ENCODE measurements at regions not wholly inside any gene's neighbourhood (a gene's known extent, or its start where the extent isn't known, plus 50 kb on each side); places are given as distances from the start of the nearest gene placed in this dataset.

DNA sequence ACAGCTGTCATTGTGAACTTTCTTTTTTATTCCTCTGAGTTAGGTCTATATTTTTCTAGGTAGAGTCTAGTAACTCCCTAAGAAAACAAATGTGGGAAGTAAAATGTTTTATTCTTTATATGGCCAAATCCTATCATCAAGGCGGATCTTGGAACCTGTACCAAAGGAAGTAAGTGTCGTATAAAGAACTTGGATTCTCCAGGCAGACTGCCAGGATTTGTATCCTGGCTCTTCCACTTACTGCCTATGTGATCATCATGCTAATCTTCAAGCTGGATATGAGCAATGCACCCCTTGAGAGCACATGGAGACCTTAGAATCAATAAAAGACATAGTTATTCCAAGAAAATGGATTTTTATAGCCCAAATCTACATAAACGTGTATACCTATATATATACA, 286.5 kb downstream of the PCDH17 start:
- DNase-seq: no peak

DNA sequence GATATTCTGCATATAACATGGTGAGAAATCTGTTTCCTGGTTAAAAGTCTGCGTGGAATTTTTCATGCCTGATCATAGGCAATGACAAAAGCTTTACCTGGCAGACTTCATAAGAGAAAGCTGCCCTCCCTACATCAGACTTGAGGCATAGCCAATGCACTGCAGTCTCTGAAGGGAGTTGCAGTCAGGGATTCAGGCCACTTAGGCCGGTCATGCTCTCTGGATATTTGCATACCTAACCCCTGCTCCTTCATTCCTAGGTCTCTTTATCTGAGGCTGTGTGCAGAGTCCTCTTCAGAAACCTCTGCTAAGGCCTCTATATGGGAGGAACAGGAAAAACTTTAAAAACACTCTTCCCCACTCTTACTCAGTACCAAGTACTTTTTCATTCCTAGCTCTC, 287.4 kb downstream of the PCDH17 start:
- no peak for DNase-seq

GRCh38 chr13:57925250-57925649, 293.7 kb downstream of the PCDH17 start:
- DNase-seq: no peak

- DNase-seq: no peak
These were observed 294.2 kb downstream of the PCDH17 start for GRCh38 chr13:57925751-57926150.

DNA sequence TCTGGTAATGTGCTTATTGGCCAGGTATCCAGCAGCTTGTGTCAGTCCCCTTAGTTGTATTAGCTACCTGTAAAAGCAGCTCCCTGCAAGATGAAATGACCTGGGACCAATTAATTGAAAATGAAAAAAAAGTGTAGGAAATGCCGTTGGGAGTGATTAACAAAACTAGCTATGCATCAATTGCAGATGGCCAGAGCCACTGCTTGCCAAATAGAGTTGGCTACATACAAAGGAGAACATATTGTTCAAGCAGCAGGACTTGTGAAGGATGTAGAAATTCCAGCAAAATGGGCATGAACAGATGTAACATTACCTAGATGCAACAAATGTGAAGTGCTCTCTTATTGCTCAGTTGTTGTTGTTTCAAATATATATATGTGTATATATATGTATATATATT, 300.5 kb downstream of the PCDH17 start:
- no peak for DNase-seq

DNA sequence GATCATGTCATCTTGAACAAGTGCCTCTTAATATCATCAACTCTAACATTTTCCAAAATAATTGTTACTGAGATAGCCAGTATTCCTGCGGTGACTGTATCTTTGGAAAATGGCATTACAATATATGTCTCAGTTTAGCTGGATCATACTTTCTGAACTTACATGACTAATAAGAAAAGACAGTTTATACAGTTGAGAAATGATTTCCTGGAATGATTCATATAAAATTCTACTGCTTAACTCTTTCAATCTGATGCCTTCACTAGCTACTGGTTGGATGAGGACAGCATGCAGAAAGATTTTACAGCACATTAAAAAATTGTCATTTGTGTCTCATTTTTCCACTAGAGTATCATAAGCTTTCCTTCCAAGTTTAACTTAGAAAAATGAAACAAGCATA, 302.1 kb downstream of the PCDH17 start:
- DNase-seq: no peak

DNA sequence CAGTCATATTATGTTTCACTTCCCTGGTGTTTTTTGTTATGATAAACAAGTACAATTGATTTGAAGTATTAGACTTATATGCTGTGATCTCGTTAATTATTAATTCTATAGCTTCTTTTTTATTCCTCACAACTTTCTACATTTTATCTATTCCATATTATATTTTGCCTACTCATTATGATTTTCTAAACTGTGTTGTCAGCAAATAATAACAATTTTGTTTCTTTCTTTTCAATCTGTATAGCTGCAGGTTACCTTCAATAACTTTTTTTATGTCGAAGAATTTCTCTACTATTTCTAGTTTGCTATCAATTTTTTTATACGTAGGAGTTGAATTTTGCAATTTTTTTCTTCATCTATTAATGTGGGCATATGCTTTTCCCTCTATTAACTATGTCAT, 304.4 kb downstream of the PCDH17 start:
- no peak for DNase-seq

GRCh38 chr13:57946361-57946760, 314.8 kb downstream of the PCDH17 start:
- DNase-seq: no peak

GRCh38 chr13:57948884-57949283, 317.3 kb downstream of the PCDH17 start:
- no peak for DNase-seq

- no peak for DNase-seq
These were observed 338.4 kb downstream of the PCDH17 start for GRCh38 chr13:57969951-57970350.

DNA sequence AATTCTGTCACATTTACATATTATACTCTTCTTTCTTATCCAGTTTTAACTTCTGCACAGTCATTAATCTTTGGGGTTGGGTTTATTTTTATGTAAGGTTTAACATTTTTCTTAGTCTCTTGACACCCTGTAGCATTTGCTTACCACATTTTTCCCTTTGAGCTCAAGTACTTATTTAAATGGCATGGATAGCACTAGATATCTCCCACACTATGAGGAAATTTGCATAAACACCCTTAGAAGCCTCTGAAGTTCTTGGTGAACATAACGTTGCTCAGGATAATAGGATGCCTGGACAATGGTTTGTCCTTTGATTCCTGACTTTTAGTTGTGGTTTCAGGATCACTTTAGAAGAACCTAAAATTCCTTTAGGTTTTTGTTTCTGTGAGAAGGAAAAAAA, 338.9 kb downstream of the PCDH17 start:
- no peak for DNase-seq

DNA sequence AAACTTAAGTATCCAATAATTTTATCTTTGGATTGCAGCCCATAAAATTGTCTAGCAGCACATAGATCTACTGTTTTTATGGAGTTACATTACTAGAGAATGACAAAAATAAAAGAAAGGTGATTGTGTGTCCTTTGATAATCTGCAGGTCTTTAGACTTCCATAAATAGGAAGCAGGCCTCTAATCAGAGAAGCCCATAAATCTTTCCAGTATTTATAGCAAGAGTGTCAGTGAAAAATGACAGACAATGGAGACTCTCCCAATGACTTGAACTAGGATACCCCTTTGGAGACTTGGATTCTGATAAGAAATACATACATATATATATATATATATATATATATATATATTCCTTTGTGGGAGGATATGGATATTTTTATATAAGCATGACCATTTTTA, 351.2 kb downstream of the PCDH17 start:
- no peak for DNase-seq

DNA sequence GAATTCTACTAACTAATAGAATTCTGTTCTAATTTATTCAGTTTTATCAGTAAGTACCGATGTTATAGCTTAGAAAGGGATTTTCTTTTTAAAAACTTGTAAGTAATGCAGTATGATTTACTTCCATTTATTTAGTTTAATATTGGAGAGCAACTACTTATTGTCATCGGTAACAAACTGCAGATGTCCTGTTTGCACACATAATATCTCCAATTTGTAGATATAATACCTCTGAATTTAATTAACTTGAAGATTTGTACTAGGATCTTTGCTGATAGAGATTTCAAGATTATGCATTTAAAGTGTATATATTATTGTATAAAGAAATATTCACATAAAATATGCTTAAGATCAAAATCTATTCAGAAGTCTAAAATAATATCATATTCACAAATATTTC, 356.7 kb downstream of the PCDH17 start:
- DNase-seq: no peak

DNA sequence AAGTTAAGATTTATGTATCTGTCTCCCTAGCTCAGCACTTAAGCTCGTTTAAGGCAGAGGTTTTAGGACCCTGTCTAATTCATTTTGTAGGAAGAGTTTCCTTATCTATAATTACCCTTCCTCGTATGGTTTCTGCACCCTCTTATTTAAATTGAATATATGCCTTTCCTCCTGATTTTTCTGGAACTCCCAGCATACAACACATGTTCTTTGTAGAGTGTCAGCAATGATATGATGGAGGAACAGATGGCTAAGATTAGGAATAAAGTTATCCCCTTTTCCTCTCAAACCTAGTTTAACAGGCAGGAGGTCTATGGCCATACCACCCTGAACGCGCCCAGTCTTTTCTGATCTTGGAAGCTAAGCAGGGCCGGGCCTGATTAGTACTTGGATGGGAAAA, 359.5 kb downstream of the PCDH17 start:
- no peak for DNase-seq

- no peak for DNase-seq
These were observed 360.9 kb downstream of the PCDH17 start for GRCh38 chr13:57992416-57992815.

DNA sequence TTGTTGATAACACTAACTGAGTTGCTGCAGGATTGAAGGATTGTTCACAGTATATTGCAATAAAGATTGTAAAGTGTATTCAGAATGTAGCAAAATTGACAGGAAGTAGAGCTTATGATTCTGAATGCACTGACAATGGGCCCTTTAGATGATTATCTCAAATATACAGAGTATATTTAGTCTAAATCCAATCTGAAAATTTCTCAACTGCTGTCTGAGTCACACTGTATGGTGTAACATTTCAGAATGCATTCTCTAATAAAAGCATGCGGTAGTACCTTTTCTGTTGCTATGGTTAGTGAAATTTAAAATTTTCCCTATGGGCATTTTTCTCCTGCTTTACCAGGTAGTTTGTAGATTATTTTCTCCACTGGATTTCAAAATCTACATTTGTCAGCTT, 365.2 kb downstream of the PCDH17 start:
- no peak for DNase-seq

DNA sequence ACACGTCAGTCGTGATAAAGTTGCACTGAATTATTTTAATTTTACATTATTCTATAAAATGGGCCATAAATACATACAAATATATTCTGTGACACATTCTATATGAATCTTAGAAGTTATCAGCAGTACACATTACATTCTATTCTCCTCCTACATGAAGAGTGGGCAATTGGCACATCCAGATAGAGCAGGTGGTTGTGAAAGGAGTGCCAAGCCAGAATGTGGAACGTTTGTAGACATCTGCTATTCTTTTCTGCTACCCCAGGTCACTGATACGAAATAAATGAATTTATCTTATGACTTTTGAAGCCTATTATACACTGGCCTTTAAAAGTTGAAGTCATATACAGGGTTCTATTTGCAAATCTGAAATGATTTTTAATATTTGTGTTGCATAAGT, 373.2 kb downstream of the PCDH17 start:
- no peak for DNase-seq

GRCh38 chr13:58018020-58018419, 386.5 kb downstream of the PCDH17 start:
- no peak for DNase-seq

DNA sequence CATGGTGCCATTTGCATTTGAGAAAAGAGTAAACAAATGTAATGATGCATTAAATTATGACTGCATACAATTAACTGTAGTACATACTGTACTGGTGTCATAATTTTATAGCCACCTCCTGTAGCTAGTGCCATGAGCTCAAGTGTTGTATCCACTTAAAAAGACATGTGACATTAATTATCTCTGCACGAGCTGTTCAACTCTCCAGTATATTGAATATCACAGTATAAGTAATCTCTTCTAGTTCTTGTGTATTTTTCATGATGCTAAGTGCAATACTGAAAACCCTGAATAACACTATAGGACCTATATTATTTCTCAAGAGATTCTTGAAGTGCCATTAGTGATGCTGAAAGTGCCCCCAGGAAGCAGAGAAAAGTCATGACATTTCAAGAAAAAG, 387.3 kb downstream of the PCDH17 start:
- DNase-seq: no peak

- no peak for DNase-seq
These were observed 392.6 kb downstream of the PCDH17 start for GRCh38 chr13:58024103-58024502.

- no peak for DNase-seq
These were observed 394.3 kb downstream of the PCDH17 start for GRCh38 chr13:58025821-58026220.

GRCh38 chr13:58032676-58033460, 401.3 kb downstream of the PCDH17 start:
- DNase-seq: no peak

DNA sequence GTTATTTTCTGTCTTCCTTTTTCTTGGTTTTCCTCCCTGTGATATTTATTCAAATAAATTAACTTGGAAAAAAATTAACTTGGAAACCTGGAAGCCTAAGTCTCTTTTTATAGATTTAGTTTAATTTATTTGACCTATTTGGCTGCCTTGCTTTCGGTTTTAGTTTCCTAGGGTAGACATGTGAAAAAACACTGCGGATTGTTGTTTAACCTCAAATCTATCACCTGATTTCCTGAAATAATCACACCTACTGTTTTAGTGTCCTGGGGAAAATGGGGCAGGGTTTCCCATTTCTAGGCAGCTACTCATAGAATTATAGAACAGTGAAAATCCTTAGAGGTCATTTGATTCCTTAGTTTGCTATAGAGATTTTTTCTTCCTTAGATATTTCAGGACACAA, 412.4 kb downstream of the PCDH17 start:
- DNase-seq: no peak

- no peak for DNase-seq
These were observed 417.1 kb downstream of the PCDH17 start for GRCh38 chr13:58048670-58049069.

GRCh38 chr13:58051396-58051795, 419.9 kb downstream of the PCDH17 start:
- no peak for DNase-seq

Measured in hindlimb muscle (tissue), 1 donor.